MCF 10A (cell line): ENCODE measurements at regions not wholly inside any gene's neighbourhood (a gene's known extent, or its start where the extent isn't known, plus 50 kb on each side); places are given as distances from the start of the nearest gene placed in this dataset.

Experiments
- BruUV-seq: library from RNA; stranded (reverse); fragments of 400-500 nt; replicated peaks from 2 replicates; lab custom pipeline; 2021; lab: Mats Ljungman, UMichigan
- CTCF ChIA-PET: fragments of 300-600 bp; sonication (Branson Sonifier 250); formaldehyde crosslinking; extraction: SDS; loops from one replicate; lab custom pipeline; 2021; ENCODE audit warnings: antibody characterized with exemption, inconsistent platforms; lab: Yijun Ruan, JAX
- POLR2A ChIA-PET: fragments of 300-600, 350-650 bp; sonication (Branson Sonifier 250); formaldehyde crosslinking; extraction: SDS; loops from one replicate; lab custom pipeline; 2020; ENCODE audit warnings: antibody characterized with exemption, inconsistent platforms; lab: Yijun Ruan, JAX
- DNase-seq: peaks from one replicate; pipeline ENCODE4 v3.0.0-alpha.2; 2018; ENCODE audit not compliant: unreplicated experiment
- H3K27ac Mint-ChIP-seq: one replicate; pipeline ENCODE4 v1.8.0; 2022; ENCODE audit warnings: mild to moderate bottlenecking, low read depth, mixed read lengths; ENCODE audit not compliant: unreplicated experiment
- H3K27me3 Mint-ChIP-seq: one replicate; pipeline ENCODE4 v1.8.0; 2022; ENCODE audit warnings: mixed read lengths; ENCODE audit not compliant: insufficient read depth, unreplicated experiment
- H3K36me3 Mint-ChIP-seq: one replicate; pipeline ENCODE4 v1.8.0; 2022; ENCODE audit warnings: mild to moderate bottlenecking, moderate library complexity, mixed read lengths; ENCODE audit not compliant: insufficient read depth, unreplicated experiment
- H3K4me1 Mint-ChIP-seq: one replicate; pipeline ENCODE4 v1.8.0; 2022; ENCODE audit warnings: mixed read lengths; ENCODE audit not compliant: insufficient read depth, unreplicated experiment
- H3K4me3 Mint-ChIP-seq: one replicate; pipeline ENCODE4 v1.8.0; 2022; ENCODE audit warnings: mild to moderate bottlenecking, moderate library complexity, mixed read lengths; ENCODE audit not compliant: unreplicated experiment
- H3K9me3 Mint-ChIP-seq: one replicate; pipeline ENCODE4 v1.8.0; 2022; ENCODE audit warnings: mixed read lengths; ENCODE audit not compliant: unreplicated experiment
- CTCF ChIP-seq: fragments of 200-600 bp; IDR thresholded peaks from one replicate; pipeline ENCODE4 v1.8.0; 2022; ENCODE audit warnings: antibody characterized with exemption, mild to moderate bottlenecking; ENCODE audit not compliant: unreplicated experiment
- intact Hi-C: fragments of 100-400 bp; cut with micrococcal nuclease; formaldehyde crosslinking; loops from 2 replicates; pipeline ENCODE4 v1.14.1; 2022

- H3K36me3 Mint-ChIP-seq, result no peaks in the 10 kb centered on the region
- H3K4me3 Mint-ChIP-seq, result no peak overlapping the region
- CTCF ChIA-PET, result no interaction called here
- no peak for TF ChIP-seq CTCF
- no peak overlapping the region for H3K27ac Mint-ChIP-seq
- H3K27me3 Mint-ChIP-seq, result no peaks in the 10 kb centered on the region
- DNase-seq, result no peak
- H3K9me3 Mint-ChIP-seq, result peaks cover 8% of the 10 kb centered on the region
- no TSS peak for BruUV-seq
- intact Hi-C loops, result no loop called here
- POLR2A ChIA-PET, result no interaction called here
- no peaks in the 10 kb centered on the region for H3K4me1 Mint-ChIP-seq
Measured at GRCh38 chr9:82524407-82524806, 535.8 kb downstream of the SPATA31D1 start.

- DNase-seq, result no peak
- Mint-ChIP-seq H3K36me3 (no peaks in the 10 kb centered on the region), H3K27ac (no peak overlapping the region), H3K27me3 (no peaks in the 10 kb centered on the region), H3K4me3 (no peak overlapping the region), H3K4me1 (no peaks in the 10 kb centered on the region), H3K9me3 (peaks cover 8% of the 10 kb centered on the region)
- no TSS peak for BruUV-seq
- no peak for TF ChIP-seq CTCF
- CTCF ChIA-PET, result interaction anchor here (0.6 to 1.3 kb wide), 6 partner anchors 11 to 1471 kb away, joined by 3 to 5 read pairs (median 3); no protein-coding TSS in a partner anchor
- intact Hi-C loops, result no loop called here
- POLR2A ChIA-PET, result interaction anchor here (0.7 kb wide), 1 partner anchor 541 kb away, joined by 3 read pairs; no protein-coding TSS in a partner anchor
Measured at GRCh38 chr9:82526577-82526976, 536.4 kb downstream of the RASEF start.

GRCh38 chr9:82531795-82532194 lies 531.1 kb downstream of the RASEF start:
- Mint-ChIP-seq H3K36me3 (no peaks in the 10 kb centered on the region), H3K9me3 (peaks cover 8% of the 10 kb centered on the region), H3K27ac (no peak overlapping the region), H3K4me1 (no peaks in the 10 kb centered on the region), H3K4me3 (no peak overlapping the region), H3K27me3 (no peaks in the 10 kb centered on the region)
- no TSS peak for BruUV-seq
- no peak for TF ChIP-seq CTCF
- DNase-seq, result no peak
- ChIA-PET CTCF (interaction anchor here (0.7 to 7.7 kb wide), 3 partner anchors 12 to 766 kb away, joined by 3 to 56 read pairs (median 7); no protein-coding TSS in a partner anchor), POLR2A (no interaction called here)
- intact Hi-C loops, result loop anchor here (2.0 kb wide), 2 partner anchors 75 to 429 kb away; no protein-coding TSS in a partner anchor

- ChIA-PET CTCF (interaction anchor here (0.6 to 7.7 kb wide), 15 partner anchors 10 to 1083 kb away, joined by 3 to 56 read pairs (median 3); no protein-coding TSS in a partner anchor), POLR2A (no interaction called here)
- DNase-seq, result peak; percentile 29
- H3K36me3 Mint-ChIP-seq, result no peaks in the 10 kb centered on the region
- peak; percentile 37 for TF ChIP-seq CTCF
- no peaks in the 10 kb centered on the region for H3K27me3 Mint-ChIP-seq
- no TSS peak for BruUV-seq
- no peaks in the 10 kb centered on the region for H3K4me1 Mint-ChIP-seq
- intact Hi-C loops, result loop anchor here (2.0 kb wide), 2 partner anchors 74 to 428 kb away; no protein-coding TSS in a partner anchor
- H3K9me3 Mint-ChIP-seq, result peaks cover 8% of the 10 kb centered on the region
- no peak overlapping the region for H3K27ac Mint-ChIP-seq
- H3K4me3 Mint-ChIP-seq, result no peak overlapping the region
Measured at GRCh38 chr9:82532504-82533180, 530.3 kb downstream of the RASEF start.
